SIG-M5 treated with dmso at 0.1 percent for 504 hours (cell line): ENCODE measurements at regions not wholly inside any gene's neighbourhood (a gene's known extent, or its start where the extent isn't known, plus 50 kb on each side); places are given as distances from the start of the nearest gene placed in this dataset.
"Not testable (repeated sequence)": the region's sequence is repeated elsewhere in the genome, so short reads cannot be mapped to it uniquely, and the experiment has no call there.

ENCODE experiments used
- DNase-seq: peaks from one replicate; lab custom pipeline; 2025; ENCODE audit not compliant: unreplicated experiment; lab: John Stamatoyannopoulos, UW

- no peak for DNase-seq
These were observed 143.8 kb downstream of the FGF1 start for GRCh38 chr5:142542078-142542477.

- no peak for DNase-seq
These were observed 144.9 kb downstream of the FGF1 start for GRCh38 chr5:142540922-142541422.

GRCh38 chr5:142539154-142539740 lies 146.6 kb downstream of the FGF1 start:
- no peak for DNase-seq

DNA sequence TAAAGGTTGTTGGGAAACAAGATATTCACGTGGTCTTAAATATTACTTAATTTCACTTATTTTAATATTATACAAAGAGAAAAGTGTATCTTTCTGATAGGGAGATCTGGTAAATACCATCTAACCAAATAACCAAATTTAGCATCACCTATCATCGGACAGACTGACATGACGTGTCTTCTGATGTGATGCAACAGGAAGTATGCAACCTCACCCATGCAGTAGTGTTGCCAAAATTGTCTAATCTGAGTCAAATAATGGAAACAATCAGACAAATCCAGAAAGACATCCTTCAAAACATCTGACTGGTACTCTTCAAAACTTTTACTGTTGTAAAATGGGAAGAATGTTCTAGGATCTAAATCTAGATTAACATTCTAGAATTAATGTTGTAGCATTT lies 148.0 kb downstream of the FGF1 start:
- DNase-seq: no peak

DNA sequence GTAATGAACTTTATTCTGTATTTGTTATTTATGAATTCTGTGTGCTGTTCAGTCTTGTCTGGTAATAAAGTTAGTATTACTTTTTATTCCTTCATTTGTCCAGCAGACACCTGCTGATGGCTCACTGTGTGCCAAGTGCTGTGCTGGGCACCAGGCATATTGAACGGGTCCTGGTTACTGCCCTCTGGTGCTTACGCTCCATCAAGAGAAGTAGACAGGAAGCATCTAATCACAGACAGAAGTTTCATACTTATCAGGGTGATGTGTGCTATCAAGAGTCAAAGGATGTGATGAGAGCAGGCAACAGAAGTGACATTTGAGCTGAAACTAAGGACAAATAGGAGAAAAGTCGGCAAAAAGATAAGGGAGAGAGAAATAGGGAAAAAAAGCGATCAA lies 153.1 kb downstream of the FGF1 start:
- no peak for DNase-seq

- DNase-seq: no peak
These were observed 153.7 kb downstream of the FGF1 start for GRCh38 chr5:142531977-142532780.

DNA sequence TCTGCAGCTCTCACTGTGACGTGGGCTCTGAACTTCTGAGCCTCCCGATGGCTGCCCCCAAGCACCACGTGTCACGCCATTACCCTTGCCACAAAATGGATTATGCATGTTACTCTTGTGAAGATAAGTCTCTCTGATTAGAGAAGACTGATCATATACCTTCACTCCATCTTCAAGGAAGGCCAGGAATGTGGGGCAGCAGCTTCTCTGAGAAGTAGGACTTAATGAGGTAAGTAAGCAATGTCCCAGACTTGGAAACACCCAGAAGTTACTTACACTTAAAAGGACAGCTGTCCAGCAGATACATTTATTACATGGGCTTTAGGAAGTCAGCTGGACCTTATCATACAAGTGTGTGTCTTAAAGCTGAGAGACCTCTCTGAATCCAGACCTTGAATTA lies 155.0 kb downstream of the FGF1 start:
- no peak for DNase-seq

- DNase-seq: no peak
These were observed 156.1 kb downstream of the FGF1 start for GRCh38 chr5:142529626-142530278.

GRCh38 chr5:142527664-142528295 lies 158.1 kb downstream of the FGF1 start:
- DNase-seq: no peak

DNA sequence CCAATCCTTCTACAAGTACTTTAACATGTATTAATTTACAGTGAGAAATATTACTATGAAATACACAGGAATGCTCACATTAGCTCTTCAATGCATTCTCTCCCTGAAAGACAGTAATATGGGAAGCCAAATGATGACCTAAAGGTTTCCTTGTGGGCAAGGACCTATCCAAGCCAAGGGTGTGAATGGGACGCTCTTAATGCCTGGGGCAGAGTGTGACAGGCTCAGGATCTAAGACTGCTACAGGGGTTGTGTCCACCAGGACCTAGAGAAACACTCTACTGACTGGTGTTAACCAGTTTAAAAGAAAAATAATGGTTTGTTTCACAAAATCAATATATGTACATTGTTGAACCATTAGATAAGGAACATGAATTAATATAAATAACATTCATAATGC lies 158.7 kb downstream of the FGF1 start:
- no peak for DNase-seq

DNA sequence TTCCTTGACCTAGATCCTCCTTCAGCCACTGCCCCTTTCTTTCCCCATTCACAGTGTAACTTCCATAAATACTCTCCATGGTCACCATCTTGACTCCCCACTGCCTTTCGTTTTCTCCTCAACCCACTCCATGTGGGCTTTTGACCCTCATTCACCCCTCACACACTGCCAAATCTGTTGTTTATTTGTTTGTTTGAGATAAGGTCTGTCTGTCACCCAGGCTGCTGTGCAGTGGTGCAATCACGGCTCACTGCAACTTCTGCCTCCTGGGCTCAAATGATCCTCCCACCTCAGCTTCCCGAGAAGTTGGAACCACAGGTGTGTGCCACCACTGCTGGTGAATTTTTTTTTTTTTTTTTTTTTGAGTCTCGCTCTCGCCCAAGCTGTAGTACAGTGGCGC lies 162.9 kb downstream of the FGF1 start:
- no peak for DNase-seq

- no peak for DNase-seq
These were observed 164.2 kb downstream of the FGF1 start for GRCh38 chr5:142521706-142522105.

DNA sequence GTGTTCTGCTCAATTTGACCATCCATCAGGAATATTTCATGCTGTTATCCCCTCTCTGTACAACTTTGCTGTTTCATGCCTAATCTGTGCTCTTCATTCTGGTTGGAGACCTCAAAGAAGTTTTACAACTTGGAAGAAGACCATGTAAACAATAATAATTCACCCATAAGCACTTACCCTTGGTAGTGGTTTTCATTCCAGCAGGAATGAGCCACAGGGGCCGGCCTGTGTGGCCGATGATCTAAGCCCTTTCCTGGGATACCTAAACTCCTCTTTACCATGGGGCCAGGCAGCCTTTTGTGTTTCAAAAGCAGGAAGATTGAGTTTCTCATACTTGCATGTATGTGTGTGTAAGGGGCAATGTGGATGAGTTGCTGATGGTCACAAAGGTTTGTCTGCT lies 165.0 kb downstream of the FGF1 start:
- no peak for DNase-seq

- not testable (repeated sequence) for DNase-seq
These were observed 166.0 kb downstream of the FGF1 start for GRCh38 chr5:142519913-142520312.

- no peak for DNase-seq
These were observed 168.1 kb downstream of the FGF1 start for GRCh38 chr5:142517840-142518239.

DNA sequence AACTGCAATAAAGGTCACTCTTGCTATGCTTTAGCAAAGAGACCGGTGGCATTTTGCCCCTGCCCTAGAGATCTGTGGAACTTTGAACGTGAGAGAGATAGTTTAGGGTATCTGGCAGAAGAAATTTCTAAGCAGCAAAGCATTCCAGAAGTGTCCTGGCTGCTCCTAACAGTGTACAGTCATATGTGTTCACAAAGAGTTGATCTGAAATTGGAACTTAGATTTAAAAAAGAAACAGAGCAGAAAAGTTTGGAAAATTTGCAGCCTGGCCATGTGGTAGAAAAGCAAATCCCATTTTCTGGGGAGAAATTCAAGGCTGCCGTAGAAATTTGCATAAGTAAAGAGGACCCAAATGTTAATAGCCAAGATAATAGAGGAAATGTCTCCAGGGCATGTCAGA lies 169.2 kb downstream of the FGF1 start:
- DNase-seq: no peak

GRCh38 chr5:142515036-142515435 lies 170.9 kb downstream of the FGF1 start:
- DNase-seq: no peak

GRCh38 chr5:142514196-142514595 lies 171.7 kb downstream of the FGF1 start:
- DNase-seq: no peak

DNA sequence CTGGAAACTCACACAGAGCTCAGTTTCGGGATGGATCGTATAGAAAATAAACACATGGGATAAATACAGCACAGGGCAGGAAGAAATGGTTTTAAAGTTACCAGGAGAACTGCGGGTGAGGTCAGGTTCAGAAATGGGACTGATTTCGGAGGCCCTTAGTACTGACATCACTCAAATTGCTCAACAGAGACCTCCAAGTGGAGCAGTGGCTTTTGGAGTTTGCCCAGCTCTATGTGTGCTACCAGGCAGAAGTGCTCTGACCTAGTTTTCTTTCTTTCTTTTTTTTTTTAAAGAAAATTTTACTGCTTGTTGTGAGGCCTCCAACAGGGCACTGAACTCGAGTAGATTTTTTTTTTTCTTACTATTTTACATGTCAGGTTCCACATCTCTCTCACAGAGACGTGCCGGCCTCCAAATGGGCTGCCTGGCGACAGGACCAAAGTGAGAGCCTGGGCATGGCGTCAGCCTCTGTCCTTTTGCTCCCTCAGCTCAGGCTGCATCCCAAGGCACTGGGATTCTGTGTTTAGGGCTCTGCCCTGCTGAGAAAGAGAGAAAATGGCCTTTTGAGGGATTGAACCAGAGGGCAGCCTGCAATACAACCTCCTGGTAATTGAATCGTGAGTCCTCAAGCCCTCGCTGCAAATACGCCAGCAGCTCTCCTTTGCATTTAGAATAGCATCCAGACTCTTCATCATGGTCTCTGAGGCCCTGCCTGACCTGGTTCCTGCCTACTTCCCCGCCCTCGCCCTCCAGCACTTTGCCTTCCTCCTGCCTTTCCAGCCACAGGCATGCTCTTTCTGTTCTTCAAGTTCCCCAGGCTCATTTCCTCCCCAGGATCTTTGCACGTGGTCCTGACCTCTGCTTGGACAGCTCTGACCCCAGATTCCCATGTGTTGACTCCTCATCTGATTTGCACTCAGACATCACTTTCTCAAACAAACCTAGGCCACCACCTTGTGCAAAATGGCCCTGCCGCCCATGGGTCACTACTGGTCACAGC lies 173.5 kb downstream of the FGF1 start:
- peak; percentile 40 for DNase-seq

GRCh38 chr5:142511358-142511757 lies 174.5 kb downstream of the FGF1 start:
- DNase-seq: no peak
